ENCODE measurements at regions not wholly inside any gene's neighbourhood (a gene's known extent, or its start where the extent isn't known, plus 50 kb on each side); places are given as distances from the start of the nearest gene placed in this dataset.
"Not testable (repeated sequence)": the region's sequence is repeated elsewhere in the genome, so short reads cannot be mapped to it uniquely, and the experiment has no call there.

- Histone ChIP-seq H3K27me3 (ENCODE audit: control insufficient read depth, insufficient read depth, low read length) (no peaks in the 10 kb centered on the region), H3K9me3 (ENCODE audit: control insufficient read depth, insufficient read depth, low read depth, low read length) (no peaks in the 10 kb centered on the region), H3K4me3 (ENCODE audit: low read depth in 2 of 2, low read length in 2 of 2) (no peak overlapping the region), H3K36me3 (ENCODE audit: control insufficient read depth, insufficient read depth, low read length) (no peaks in the 10 kb centered on the region), H3K4me1 (ENCODE audit: control insufficient read depth, insufficient read depth, low read length) (no peaks in the 10 kb centered on the region), H3K27ac (ENCODE audit: low read length) (no peak overlapping the region)
- intact Hi-C loops (cut with micrococcal nuclease; ENCODE audit: unreplicated experiment) = no loop called here
- in situ Hi-C loops (cut with HindIII; ENCODE audit: low pct_unique_long_range_greater_than_20kb, low sequenced_read_pairs) = no loop called here
- ChIA-PET CTCF (no interaction called here), POLR2A (no interaction called here)
- TF ChIP-seq CTCF (IDR thresholded peaks at IDR 0.05) = no peak
- TF ChIP-seq TCF7L2 (IDR thresholded peaks at IDR 0.05; ENCODE audit: low read depth, low read length) = no peak
- no peak for TF ChIP-seq REST (IDR thresholded peaks at IDR 0.05; ENCODE audit: insufficient read depth in 1 of 2, low read depth in 2 of 2, low read length in 1 of 2)
- no peak for TF ChIP-seq POLR2AphosphoS5 (IDR thresholded peaks at IDR 0.05; ENCODE audit: low read depth, low read length)
- no peak for TF ChIP-seq SIN3A (IDR thresholded peaks at IDR 0.05; ENCODE audit: borderline replicate concordance, insufficient read depth, low read depth, low read length)
- BruUV-seq (replicated peaks) = no TSS peak
- no peak for ATAC-seq
- no peak for DNase-seq (ENCODE audit: low read depth, low spot score)
Observed at GRCh38 chr1:245062741-245063305, 92.0 kb upstream of the KIF26B start.

GRCh38 chr1:245061808-245062207 lies 93.0 kb upstream of the KIF26B start:
- CTCF ChIA-PET; H3K27ac ChIP-seq (ENCODE audit: low read length); POLR2A ChIA-PET; ATAC-seq; in situ Hi-C loops (cut with HindIII; ENCODE audit: low pct_unique_long_range_greater_than_20kb, low sequenced_read_pairs); H3K36me3 ChIP-seq (ENCODE audit: control insufficient read depth, insufficient read depth, low read length); H3K4me1 ChIP-seq (ENCODE audit: control insufficient read depth, insufficient read depth, low read length); intact Hi-C loops (cut with micrococcal nuclease; ENCODE audit: unreplicated experiment); DNase-seq (ENCODE audit: low read depth, low spot score); H3K9me3 ChIP-seq (ENCODE audit: control insufficient read depth, insufficient read depth, low read depth, low read length); H3K4me3 ChIP-seq (ENCODE audit: low read depth in 2 of 2, low read length in 2 of 2); BruUV-seq (replicated peaks); H3K27me3 ChIP-seq (ENCODE audit: control insufficient read depth, insufficient read depth, low read length): not testable (repeated sequence)

- ChIA-PET CTCF (no interaction called here), POLR2A (no interaction called here)
- intact Hi-C loops (cut with micrococcal nuclease; ENCODE audit: unreplicated experiment) (no loop called here), in situ Hi-C loops (cut with HindIII; ENCODE audit: low pct_unique_long_range_greater_than_20kb, low sequenced_read_pairs) (no loop called here)
- Histone ChIP-seq H3K27me3 (ENCODE audit: control insufficient read depth, insufficient read depth, low read length) (no peaks in the 10 kb centered on the region), H3K4me1 (ENCODE audit: control insufficient read depth, insufficient read depth, low read length) (no peaks in the 10 kb centered on the region), H3K36me3 (ENCODE audit: control insufficient read depth, insufficient read depth, low read length) (no peaks in the 10 kb centered on the region), H3K4me3 (ENCODE audit: low read depth in 2 of 2, low read length in 2 of 2) (no peak overlapping the region), H3K9me3 (ENCODE audit: control insufficient read depth, insufficient read depth, low read depth, low read length) (no peaks in the 10 kb centered on the region), H3K27ac (ENCODE audit: low read length) (no peak overlapping the region)
- TF ChIP-seq SIN3A (IDR thresholded peaks at IDR 0.05; ENCODE audit: borderline replicate concordance, insufficient read depth, low read depth, low read length) (no peak), POLR2AphosphoS5 (IDR thresholded peaks at IDR 0.05; ENCODE audit: low read depth, low read length) (no peak)
- DNase-seq (ENCODE audit: low read depth, low spot score) = no peak
- no peak for ATAC-seq
- BruUV-seq (replicated peaks) = no TSS peak
Observed at GRCh38 chr1:245060684-245061374, 94.0 kb upstream of the KIF26B start.
